HEK293 (cell line): ENCODE measurements at regions not wholly inside any gene's neighbourhood (a gene's known extent, or its start where the extent isn't known, plus 50 kb on each side); places are given as distances from the start of the nearest gene placed in this dataset.
A peak's percentile ranks its signal among the peaks of the same experiment; 100 is the strongest.

Experiments used
- CTCF ChIA-PET: fragments of 350-600 bp; formaldehyde crosslinking; extraction: SDS; loops from one replicate; lab custom pipeline; 2021; ENCODE audit warnings: antibody characterized with exemption; lab: Yijun Ruan, JAX
- POLR2A ChIA-PET: fragments of 300-600 bp; formaldehyde crosslinking; extraction: SDS; loops from one replicate; lab custom pipeline; 2020; ENCODE audit warnings: antibody characterized with exemption, inconsistent platforms; lab: Yijun Ruan, JAX
- H3K27ac ChIP-seq: fragments of 200-500 bp; sonication (Bioruptor generic); 2 replicates; pipeline ENCODE4 v1.5.1; 2014; ENCODE audit warnings: low read depth, low read length, control low read depth, inconsistent platforms; ENCODE audit errors: extremely low read depth
- H3K36me3 ChIP-seq, 2 experiments: fragments of 200-500 bp in 1 of 2; sonication (Bioruptor generic) in 1 of 2; 1 replicate in 1 of 2; 2 replicates in 1 of 2; pipeline ENCODE4 v1.5.1; 2014 to 2017; ENCODE audit warnings: inconsistent platforms in 2 of 2, low read length in 2 of 2; ENCODE audit not compliant: control insufficient read depth in 2 of 2, insufficient read depth in 1 of 2
- H3K4me1 ChIP-seq: fragments of 200-500 bp; sonication (Bioruptor generic); 2 replicates; pipeline ENCODE4 v1.5.1; 2014; ENCODE audit warnings: mild to moderate bottlenecking, low read length, inconsistent platforms; ENCODE audit not compliant: control insufficient read depth, insufficient read depth
- H3K4me3 ChIP-seq: 2 replicates; pipeline ENCODE4 v1.5.1; 2011; ENCODE audit warnings: low read depth, mild to moderate bottlenecking, control low read depth, low read length, moderate library complexity
- H3K9me3 ChIP-seq: fragments of 200-500 bp; sonication (Bioruptor generic); 2 replicates; pipeline ENCODE4 v1.5.1; 2014; ENCODE audit warnings: low read depth, low read length, inconsistent platforms; ENCODE audit not compliant: control insufficient read depth, insufficient read depth
- BCL11B ChIP-seq: fragments of 450-650 bp; formaldehyde crosslinking; IDR thresholded peaks from 2 replicates; pipeline ENCODE4 v1.5.1; 2016; ENCODE audit warnings: low read depth, missing biosample characterization, missing genetic modification characterization
- GLI2 ChIP-seq: fragments of 450-650 bp; formaldehyde crosslinking; IDR thresholded peaks from 2 replicates; pipeline ENCODE4; 2017; ENCODE audit warnings: missing biosample characterization, missing genetic modification characterization, low read depth, borderline replicate concordance
- HOXA7 ChIP-seq: sonication (generic); formaldehyde crosslinking; IDR thresholded peaks from 2 replicates; pipeline ENCODE4 v1.8.1; 2022; ENCODE audit warnings: missing genetic modification reagents, borderline replicate concordance
- KLF17 ChIP-seq: fragments of 450-650 bp; formaldehyde crosslinking; IDR thresholded peaks from 2 replicates; pipeline ENCODE4 v1.5.1; 2016; ENCODE audit warnings: missing biosample characterization, missing genetic modification characterization
- KLF7 ChIP-seq: fragments of 450-650 bp; formaldehyde crosslinking; IDR thresholded peaks from 2 replicates; pipeline ENCODE4 v1.5.1; 2016; ENCODE audit warnings: missing biosample characterization, missing genetic modification characterization, borderline replicate concordance
- PRDM4 ChIP-seq: fragments of 450-650 bp; formaldehyde crosslinking; IDR thresholded peaks from 2 replicates; pipeline ENCODE4 v1.5.1; 2017; ENCODE audit warnings: missing biosample characterization, missing genetic modification characterization
- SCRT2 ChIP-seq: fragments of 450-650 bp; formaldehyde crosslinking; IDR thresholded peaks from 2 replicates; pipeline ENCODE4 v1.5.1; 2016; ENCODE audit warnings: missing biosample characterization, missing genetic modification characterization
- TCF7L2 ChIP-seq: IDR thresholded peaks from 2 replicates; pipeline ENCODE4 v1.6.1; 2011; ENCODE audit warnings: low read depth, mild to moderate bottlenecking, inconsistent platforms, low read length, moderate library complexity, borderline replicate concordance
- ZFP37 ChIP-seq: fragments of 450-650 bp; formaldehyde crosslinking; IDR thresholded peaks from 2 replicates; pipeline ENCODE4 v1.5.1; 2016; ENCODE audit warnings: missing biosample characterization, missing genetic modification characterization
- ZNF174 ChIP-seq: fragments of 450-650 bp; formaldehyde crosslinking; IDR thresholded peaks from 2 replicates; pipeline ENCODE4 v1.5.0; 2017; ENCODE audit warnings: missing biosample characterization, mild to moderate bottlenecking, missing genetic modification characterization
- ZNF221 ChIP-seq: fragments of 450-650 bp; formaldehyde crosslinking; IDR thresholded peaks from 2 replicates; pipeline ENCODE4 v1.5.1; 2017; ENCODE audit warnings: missing biosample characterization, missing genetic modification characterization, borderline replicate concordance
- ZNF248 ChIP-seq: fragments of 450-650 bp; formaldehyde crosslinking; IDR thresholded peaks from 2 replicates; pipeline ENCODE4 v1.5.1; 2017; ENCODE audit warnings: missing biosample characterization, missing genetic modification characterization
- ZNF548 ChIP-seq: fragments of 450-650 bp; formaldehyde crosslinking; IDR thresholded peaks from 2 replicates; pipeline ENCODE4 v1.5.1; 2016; ENCODE audit warnings: missing biosample characterization, missing genetic modification characterization
- ZNF560 ChIP-seq: fragments of 450-650 bp; formaldehyde crosslinking; IDR thresholded peaks from 2 replicates; pipeline ENCODE4 v1.5.1; 2017; ENCODE audit warnings: missing biosample characterization, missing genetic modification characterization, borderline replicate concordance
- ZNF624 ChIP-seq: fragments of 450-650 bp; formaldehyde crosslinking; IDR thresholded peaks from 2 replicates; pipeline ENCODE4 v1.5.1; 2017; ENCODE audit warnings: missing biosample characterization, missing genetic modification characterization
- ZNF639 ChIP-seq: fragments of 450-650 bp; formaldehyde crosslinking; IDR thresholded peaks from 2 replicates; pipeline ENCODE4 v1.5.1; 2016; ENCODE audit warnings: missing biosample characterization, missing genetic modification characterization
- ZXDB ChIP-seq: fragments of 450-650 bp; formaldehyde crosslinking; IDR thresholded peaks from 2 replicates; pipeline ENCODE4 v1.5.1; 2016; ENCODE audit warnings: missing biosample characterization, missing genetic modification characterization
- TF ChIP-seq, protein P1 (sequence below): fragments of 450-650 bp; formaldehyde crosslinking; IDR thresholded peaks from 2 replicates; pipeline ENCODE4 v1.5.0; 2017; ENCODE audit warnings: missing biosample characterization, missing genetic modification characterization, borderline replicate concordance
- TF ChIP-seq, protein P2 (sequence below): fragments of 450-650 bp; formaldehyde crosslinking; IDR thresholded peaks from 2 replicates; pipeline ENCODE4 v1.5.1; 2016; ENCODE audit warnings: missing biosample characterization, missing genetic modification characterization, low read depth
- TF ChIP-seq, protein P3 (sequence below): fragments of 450-650 bp; formaldehyde crosslinking; IDR thresholded peaks from 2 replicates; pipeline ENCODE4 v1.5.1; 2017; ENCODE audit warnings: missing biosample characterization, missing genetic modification characterization

DNA sequence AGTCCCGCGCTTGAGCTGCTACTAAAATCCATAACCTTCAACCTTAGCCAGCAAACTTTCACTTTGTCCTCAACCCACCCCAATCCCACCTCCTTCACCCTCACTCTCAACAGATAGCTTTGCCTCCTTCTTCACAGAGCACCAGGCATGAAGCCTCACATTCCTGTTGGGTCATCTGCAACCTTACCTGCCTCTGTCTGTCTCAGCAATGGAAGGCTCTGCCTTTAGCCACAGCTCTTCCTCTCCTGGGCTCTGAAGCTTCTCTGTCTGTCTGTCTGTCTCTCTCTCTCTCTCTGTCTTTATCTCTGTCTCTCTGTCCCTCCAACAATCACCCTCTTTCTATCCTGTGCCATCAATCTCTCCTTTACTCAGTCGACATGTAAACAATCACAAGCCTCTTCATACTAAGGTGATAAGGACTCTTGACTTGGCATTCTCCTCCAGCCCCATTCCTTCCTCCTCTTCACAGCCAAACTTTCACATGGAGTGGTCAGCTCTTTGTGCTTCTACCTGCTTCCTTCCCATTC is 220.8 kb downstream of the SPTSSA start:
- Histone ChIP-seq H3K36me3 (no peaks in the 10 kb centered on the region), H3K27ac (no peak overlapping the region), H3K9me3 (no peaks in the 10 kb centered on the region), H3K4me1 (peaks cover 5% of the 10 kb centered on the region), H3K4me3 (no peak overlapping the region)
- ChIA-PET CTCF (interaction anchor here (0.8 to 1.2 kb wide), 3 partner anchors 13 to 401 kb away, joined by 3 to 5 read pairs (median 4); no protein-coding TSS in a partner anchor), POLR2A (no interaction called here)
- TF ChIP-seq ZFP37 (tag by site-specific recombination), result no peak
- TF ChIP-seq, protein P1, sequence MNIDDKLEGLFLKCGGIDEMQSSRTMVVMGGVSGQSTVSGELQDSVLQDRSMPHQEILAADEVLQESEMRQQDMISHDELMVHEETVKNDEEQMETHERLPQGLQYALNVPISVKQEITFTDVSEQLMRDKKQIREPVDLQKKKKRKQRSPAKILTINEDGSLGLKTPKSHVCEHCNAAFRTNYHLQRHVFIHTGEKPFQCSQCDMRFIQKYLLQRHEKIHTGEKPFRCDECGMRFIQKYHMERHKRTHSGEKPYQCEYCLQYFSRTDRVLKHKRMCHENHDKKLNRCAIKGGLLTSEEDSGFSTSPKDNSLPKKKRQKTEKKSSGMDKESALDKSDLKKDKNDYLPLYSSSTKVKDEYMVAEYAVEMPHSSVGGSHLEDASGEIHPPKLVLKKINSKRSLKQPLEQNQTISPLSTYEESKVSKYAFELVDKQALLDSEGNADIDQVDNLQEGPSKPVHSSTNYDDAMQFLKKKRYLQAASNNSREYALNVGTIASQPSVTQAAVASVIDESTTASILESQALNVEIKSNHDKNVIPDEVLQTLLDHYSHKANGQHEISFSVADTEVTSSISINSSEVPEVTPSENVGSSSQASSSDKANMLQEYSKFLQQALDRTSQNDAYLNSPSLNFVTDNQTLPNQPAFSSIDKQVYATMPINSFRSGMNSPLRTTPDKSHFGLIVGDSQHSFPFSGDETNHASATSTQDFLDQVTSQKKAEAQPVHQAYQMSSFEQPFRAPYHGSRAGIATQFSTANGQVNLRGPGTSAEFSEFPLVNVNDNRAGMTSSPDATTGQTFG, result 0 out of 2 replicates have a peak, but pooled peaks have one; percentile 28

DNA sequence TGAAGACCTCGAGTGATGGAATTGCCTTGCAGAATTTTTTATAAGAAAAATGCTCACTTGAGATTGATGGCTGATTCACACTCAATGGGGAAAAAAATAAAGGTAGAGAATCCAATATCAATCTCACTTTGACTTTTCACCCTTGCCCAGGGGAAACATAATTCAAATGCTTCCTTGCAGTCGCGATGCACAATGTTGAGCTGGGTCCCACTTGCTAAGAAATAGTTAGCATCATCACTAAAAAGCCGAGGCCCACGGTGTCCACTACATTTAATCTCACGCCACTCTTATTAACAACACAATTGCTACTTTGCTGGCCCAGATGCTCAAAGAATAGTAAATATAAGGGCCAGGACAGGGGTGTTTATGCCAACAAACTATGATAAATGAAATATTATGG is 223.4 kb downstream of the SPTSSA start:
- no peak overlapping the region for H3K27ac ChIP-seq
- H3K9me3 ChIP-seq, result no peaks in the 10 kb centered on the region
- TF ChIP-seq, protein P2, sequence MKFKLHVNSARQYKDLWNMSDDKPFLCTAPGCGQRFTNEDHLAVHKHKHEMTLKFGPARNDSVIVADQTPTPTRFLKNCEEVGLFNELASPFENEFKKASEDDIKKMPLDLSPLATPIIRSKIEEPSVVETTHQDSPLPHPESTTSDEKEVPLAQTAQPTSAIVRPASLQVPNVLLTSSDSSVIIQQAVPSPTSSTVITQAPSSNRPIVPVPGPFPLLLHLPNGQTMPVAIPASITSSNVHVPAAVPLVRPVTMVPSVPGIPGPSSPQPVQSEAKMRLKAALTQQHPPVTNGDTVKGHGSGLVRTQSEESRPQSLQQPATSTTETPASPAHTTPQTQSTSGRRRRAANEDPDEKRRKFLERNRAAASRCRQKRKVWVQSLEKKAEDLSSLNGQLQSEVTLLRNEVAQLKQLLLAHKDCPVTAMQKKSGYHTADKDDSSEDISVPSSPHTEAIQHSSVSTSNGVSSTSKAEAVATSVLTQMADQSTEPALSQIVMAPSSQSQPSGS, result no peak
- TF ChIP-seq HOXA7, result no peak
- TF ChIP-seq, protein P3, sequence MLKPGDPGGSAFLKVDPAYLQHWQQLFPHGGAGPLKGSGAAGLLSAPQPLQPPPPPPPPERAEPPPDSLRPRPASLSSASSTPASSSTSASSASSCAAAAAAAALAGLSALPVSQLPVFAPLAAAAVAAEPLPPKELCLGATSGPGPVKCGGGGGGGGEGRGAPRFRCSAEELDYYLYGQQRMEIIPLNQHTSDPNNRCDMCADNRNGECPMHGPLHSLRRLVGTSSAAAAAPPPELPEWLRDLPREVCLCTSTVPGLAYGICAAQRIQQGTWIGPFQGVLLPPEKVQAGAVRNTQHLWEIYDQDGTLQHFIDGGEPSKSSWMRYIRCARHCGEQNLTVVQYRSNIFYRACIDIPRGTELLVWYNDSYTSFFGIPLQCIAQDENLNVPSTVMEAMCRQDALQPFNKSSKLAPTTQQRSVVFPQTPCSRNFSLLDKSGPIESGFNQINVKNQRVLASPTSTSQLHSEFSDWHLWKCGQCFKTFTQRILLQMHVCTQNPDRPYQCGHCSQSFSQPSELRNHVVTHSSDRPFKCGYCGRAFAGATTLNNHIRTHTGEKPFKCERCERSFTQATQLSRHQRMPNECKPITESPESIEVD (tag by site-specific recombination), result no peak
- no peak for TF ChIP-seq ZFP37 (tag by site-specific recombination)
- TF ChIP-seq GLI2 (tag by site-specific recombination), result no peak
- TF ChIP-seq ZNF548, result no peak
- no peak for TF ChIP-seq ZNF560 (tag by site-specific recombination)
- H3K36me3 ChIP-seq, result no peaks in the 10 kb centered on the region
- ChIA-PET POLR2A (no interaction called here), CTCF (interaction anchor here (0.6 to 1.0 kb wide), 2 partner anchors 62 to 126 kb away, joined by 3 read pairs; no protein-coding TSS in a partner anchor)
- H3K4me3 ChIP-seq, result no peak overlapping the region
- H3K4me1 ChIP-seq, result peaks cover 5% of the 10 kb centered on the region

DNA sequence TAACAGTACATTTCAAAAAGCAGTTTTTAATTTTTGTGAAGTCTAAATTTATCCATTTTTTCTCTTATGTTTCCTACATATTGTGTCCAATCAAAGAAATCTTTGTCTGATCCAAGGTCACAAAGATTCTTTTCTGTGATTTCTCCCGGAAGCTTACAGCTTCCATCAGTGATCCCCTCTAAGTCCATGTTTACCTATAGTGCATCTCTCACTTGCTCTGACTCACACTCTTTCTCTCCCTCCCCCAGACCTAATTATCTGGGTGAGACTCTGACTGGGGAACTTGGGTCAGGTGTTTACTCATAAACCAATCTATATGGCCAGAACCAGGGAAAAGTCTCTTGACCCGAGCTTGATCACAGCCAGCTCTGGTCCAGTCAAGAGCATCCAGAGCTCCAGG is 224.4 kb downstream of the SPTSSA start:
- TF ChIP-seq TCF7L2, result no peak
- no peak for TF ChIP-seq ZNF248 (tag by site-specific recombination)
- TF ChIP-seq ZNF639, result no peak
- TF ChIP-seq GLI2 (tag by site-specific recombination), result no peak
- TF ChIP-seq PRDM4 (tag by site-specific recombination), result no peak
- TF ChIP-seq KLF17, result no peak
- TF ChIP-seq KLF7 (tag by site-specific recombination), result no peak
- no peak for TF ChIP-seq SCRT2 (tag by site-specific recombination)
- no peak for TF ChIP-seq ZNF174 (tag by site-specific recombination)
- no peak for TF ChIP-seq ZNF624
- no peak for TF ChIP-seq ZXDB (tag by site-specific recombination)
- TF ChIP-seq ZNF221 (tag by site-specific recombination), result no peak
- TF ChIP-seq BCL11B (tag by site-specific recombination), result no peak
- no peaks in the 10 kb centered on the region for H3K9me3 ChIP-seq
- no peak overlapping the region for H3K4me3 ChIP-seq
- ChIA-PET POLR2A (no interaction called here), CTCF (interaction anchor here (1.0 to 2.4 kb wide), 2 partner anchors 63 to 85 kb away, joined by 3 to 6 read pairs; no protein-coding TSS in a partner anchor)
- no peak overlapping the region for H3K27ac ChIP-seq
- H3K4me1 ChIP-seq, result peaks cover 5% of the 10 kb centered on the region
- H3K36me3 ChIP-seq, result no peaks in the 10 kb centered on the region
